ENCODE measurements at regions not wholly inside any gene's neighbourhood (a gene's known extent, or its start where the extent isn't known, plus 50 kb on each side); places are given as distances from the start of the nearest gene placed in this dataset.
"Not testable (repeated sequence)": the region's sequence is repeated elsewhere in the genome, so short reads cannot be mapped to it uniquely, and the experiment has no call there.

- not testable (repeated sequence) for TF ChIP-seq POLR2A, CTCF, POLR2AphosphoS5 (IDR thresholded peaks at IDR 0.05)
Observed at GRCh38 chr17:20737636-20738035, 158.1 kb downstream of the CDRT15L2 start.
